Activated T-cell treated with anti-CD3 and anti-CD28 coated beads, Interleukin-2, amount 50 U/mL, for 4 hours (primary cell): ENCODE measurements at regions not wholly inside any gene's neighbourhood (a gene's known extent, or its start where the extent isn't known, plus 50 kb on each side); places are given as distances from the start of the nearest gene placed in this dataset.

Experiments
- ATAC-seq, 2 donors: fragments of 200-7000 bp; cut with Tn5 transposase; one replicate each; pipeline ENCODE4 v1.10.0; 2021
- DNase-seq: peaks from one replicate; pipeline ENCODE4 v3.0.0-alpha.2; 2020
- H3K27me3 Mint-ChIP-seq: one replicate; pipeline ENCODE4 v1.8.0; 2021; ENCODE audit warnings: low read depth, mixed read lengths
- H3K36me3 Mint-ChIP-seq: one replicate; pipeline ENCODE4 v1.8.0; 2022; ENCODE audit warnings: mixed read lengths; ENCODE audit not compliant: insufficient read depth
- H3K4me1 Mint-ChIP-seq: one replicate; pipeline ENCODE4 v1.8.0; 2021; ENCODE audit warnings: low read depth, mixed read lengths
- H3K4me3 Mint-ChIP-seq: one replicate; pipeline ENCODE4 v1.8.0; 2021; ENCODE audit warnings: mild to moderate bottlenecking, moderate library complexity, mixed read lengths
- H3K9me3 Mint-ChIP-seq: one replicate; pipeline ENCODE4 v1.8.0; 2021; ENCODE audit warnings: mixed read lengths

- Mint-ChIP-seq H3K4me1 (peaks cover 4% of the 10 kb centered on the region), H3K4me3 (no peak overlapping the region), H3K27me3 (peaks cover 25% of the 10 kb centered on the region), H3K9me3 (peaks cover 6% of the 10 kb centered on the region), H3K36me3 (no peaks in the 10 kb centered on the region)
- no peak for DNase-seq
- no peak for ATAC-seq
Observed at GRCh38 chr4:123510221-123510620, 113.6 kb downstream of the SPRY1 start.

- H3K4me3 Mint-ChIP-seq = no peak overlapping the region
- DNase-seq = no peak
- peaks cover 6% of the 10 kb centered on the region for H3K9me3 Mint-ChIP-seq
- ATAC-seq = no peak
- peaks cover 23% of the 10 kb centered on the region for H3K27me3 Mint-ChIP-seq
- H3K4me1 Mint-ChIP-seq = peaks cover 2% of the 10 kb centered on the region
- no peaks in the 10 kb centered on the region for H3K36me3 Mint-ChIP-seq
Observed at GRCh38 chr4:123510659-123511058, 114.1 kb downstream of the SPRY1 start.

- H3K9me3 Mint-ChIP-seq = no peaks in the 10 kb centered on the region
- no peak for DNase-seq
- no peaks in the 10 kb centered on the region for H3K36me3 Mint-ChIP-seq
- no peak for ATAC-seq
- no peaks in the 10 kb centered on the region for H3K4me1 Mint-ChIP-seq
- H3K4me3 Mint-ChIP-seq = no peak overlapping the region
- no peaks in the 10 kb centered on the region for H3K27me3 Mint-ChIP-seq
Observed at GRCh38 chr4:123516576-123516975, 120.0 kb downstream of the SPRY1 start.

DNA sequence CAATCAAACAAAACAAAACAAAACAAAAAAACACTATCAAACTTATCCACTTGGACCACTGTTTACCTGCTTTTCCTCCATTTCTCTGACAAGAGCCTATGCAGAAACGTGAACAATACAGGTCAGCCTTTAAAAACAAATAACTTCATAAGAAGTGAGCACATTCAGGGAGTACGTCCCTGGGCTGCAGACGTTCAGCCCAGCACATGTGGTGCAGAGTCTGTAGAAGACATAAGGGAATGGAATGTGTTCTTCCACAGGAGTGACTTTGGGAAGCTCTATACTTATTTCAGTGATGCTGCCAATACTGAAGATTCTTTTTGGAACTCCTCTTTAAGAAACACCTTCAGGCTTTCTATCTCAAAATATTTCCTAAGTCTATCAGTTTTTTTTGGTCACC lies 120.6 kb downstream of the SPRY1 start:
- no peak overlapping the region for H3K4me3 Mint-ChIP-seq
- DNase-seq = no peak
- no peaks in the 10 kb centered on the region for H3K36me3 Mint-ChIP-seq
- no peak for ATAC-seq
- H3K9me3 Mint-ChIP-seq = no peaks in the 10 kb centered on the region
- H3K4me1 Mint-ChIP-seq = no peaks in the 10 kb centered on the region
- H3K27me3 Mint-ChIP-seq = no peaks in the 10 kb centered on the region

GRCh38 chr4:123517971-123518370 lies 121.4 kb downstream of the SPRY1 start:
- no peaks in the 10 kb centered on the region for H3K4me1 Mint-ChIP-seq
- H3K36me3 Mint-ChIP-seq = no peaks in the 10 kb centered on the region
- DNase-seq (no peak), ATAC-seq (no peak)
- H3K4me3 Mint-ChIP-seq = no peak overlapping the region
- H3K9me3 Mint-ChIP-seq = no peaks in the 10 kb centered on the region
- no peaks in the 10 kb centered on the region for H3K27me3 Mint-ChIP-seq

- Mint-ChIP-seq H3K4me1 (no peaks in the 10 kb centered on the region), H3K36me3 (no peaks in the 10 kb centered on the region), H3K27me3 (no peaks in the 10 kb centered on the region), H3K4me3 (no peak overlapping the region), H3K9me3 (no peaks in the 10 kb centered on the region)
- ATAC-seq = no peak
- DNase-seq = no peak
Observed at GRCh38 chr4:123520325-123520724, 123.7 kb downstream of the SPRY1 start.

DNA sequence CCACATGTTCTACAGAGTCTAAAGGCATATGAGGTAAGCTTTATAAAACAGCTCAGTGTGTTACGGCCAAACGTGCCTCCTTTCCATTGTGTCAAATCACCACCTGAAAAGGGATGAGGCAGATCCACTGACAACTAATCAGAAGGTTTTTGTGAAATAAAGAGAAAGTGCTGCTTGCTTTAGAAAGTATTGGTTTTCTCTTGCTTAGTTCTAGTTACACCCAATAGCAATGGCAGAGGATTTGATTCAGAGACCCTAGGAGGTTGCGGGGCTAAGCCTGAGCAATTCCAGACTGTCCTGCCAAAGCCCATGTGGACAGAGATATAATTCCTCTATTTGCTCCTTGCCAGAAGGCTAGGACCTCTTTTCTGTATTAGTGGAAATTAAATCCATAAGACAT lies 125.5 kb downstream of the SPRY1 start:
- DNase-seq (no peak), ATAC-seq (no peak)
- Mint-ChIP-seq H3K4me1 (peaks cover 3% of the 10 kb centered on the region), H3K9me3 (no peaks in the 10 kb centered on the region), H3K27me3 (peaks cover 1% of the 10 kb centered on the region), H3K4me3 (no peak overlapping the region), H3K36me3 (no peaks in the 10 kb centered on the region)

DNA sequence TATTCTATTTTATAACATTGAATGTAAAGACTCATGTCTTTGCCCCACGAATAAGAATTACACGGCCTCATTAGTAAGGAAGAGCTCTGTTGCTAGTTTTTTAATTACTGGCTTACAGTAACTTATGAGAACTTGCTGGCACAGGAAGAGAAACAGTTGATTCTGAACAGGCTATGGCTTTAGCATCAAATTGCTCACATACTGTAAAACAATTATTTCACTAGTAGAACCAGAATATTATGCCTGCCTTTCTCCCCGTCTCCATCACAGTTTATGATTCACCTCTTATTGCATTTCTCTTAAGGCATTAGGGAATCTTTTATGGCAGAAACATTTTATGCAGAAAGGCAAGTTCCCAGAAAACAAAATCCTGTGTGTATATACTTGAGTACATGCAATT lies 126.1 kb downstream of the SPRY1 start:
- Mint-ChIP-seq H3K4me1 (peaks cover 3% of the 10 kb centered on the region), H3K4me3 (no peak overlapping the region), H3K9me3 (no peaks in the 10 kb centered on the region), H3K27me3 (peaks cover 2% of the 10 kb centered on the region), H3K36me3 (no peaks in the 10 kb centered on the region)
- DNase-seq = no peak
- no peak for ATAC-seq

DNA sequence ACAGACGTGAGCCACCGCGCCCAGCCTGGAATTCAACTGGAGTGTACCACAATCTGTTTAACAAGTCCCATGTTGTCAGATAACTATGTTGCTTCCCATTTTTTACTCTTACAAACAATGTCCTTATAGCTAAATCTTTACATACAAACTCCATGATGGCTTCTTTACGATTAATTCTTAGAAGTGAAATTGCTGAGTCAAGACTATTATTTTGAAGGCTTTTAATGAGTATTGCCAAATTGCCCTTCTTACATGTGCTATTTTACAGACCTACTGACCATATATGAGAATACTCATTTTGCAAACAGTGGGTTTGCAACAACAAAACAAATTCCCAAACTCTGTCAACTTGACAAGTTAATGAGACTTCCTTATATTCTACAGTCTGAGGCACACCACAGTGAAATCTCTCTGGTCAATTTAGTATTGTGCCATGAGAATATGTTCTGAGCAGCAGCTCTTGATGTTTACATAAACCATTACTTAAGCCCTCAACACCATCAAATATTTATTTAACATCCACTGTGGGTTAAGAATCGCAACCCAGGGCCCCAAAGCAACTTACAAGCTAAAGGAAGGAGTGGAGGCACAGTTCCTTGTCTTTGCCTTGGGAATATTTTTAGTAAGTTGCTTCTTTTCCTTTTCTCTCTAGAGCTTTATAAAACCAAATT lies 128.5 kb downstream of the SPRY1 start:
- H3K36me3 Mint-ChIP-seq = no peaks in the 10 kb centered on the region
- H3K4me3 Mint-ChIP-seq = no peak overlapping the region
- no peaks in the 10 kb centered on the region for H3K9me3 Mint-ChIP-seq
- no peak for ATAC-seq
- DNase-seq = no peak
- peaks cover 2% of the 10 kb centered on the region for H3K27me3 Mint-ChIP-seq
- H3K4me1 Mint-ChIP-seq = peaks cover 3% of the 10 kb centered on the region

GRCh38 chr4:123526511-123526910 lies 129.9 kb downstream of the SPRY1 start:
- DNase-seq = no peak
- peaks cover 2% of the 10 kb centered on the region for H3K27me3 Mint-ChIP-seq
- ATAC-seq = peak in 1 of 2 donors; percentile 43
- no peaks in the 10 kb centered on the region for H3K9me3 Mint-ChIP-seq
- H3K36me3 Mint-ChIP-seq = no peaks in the 10 kb centered on the region
- H3K4me1 Mint-ChIP-seq = peaks cover 3% of the 10 kb centered on the region
- no peak overlapping the region for H3K4me3 Mint-ChIP-seq

DNA sequence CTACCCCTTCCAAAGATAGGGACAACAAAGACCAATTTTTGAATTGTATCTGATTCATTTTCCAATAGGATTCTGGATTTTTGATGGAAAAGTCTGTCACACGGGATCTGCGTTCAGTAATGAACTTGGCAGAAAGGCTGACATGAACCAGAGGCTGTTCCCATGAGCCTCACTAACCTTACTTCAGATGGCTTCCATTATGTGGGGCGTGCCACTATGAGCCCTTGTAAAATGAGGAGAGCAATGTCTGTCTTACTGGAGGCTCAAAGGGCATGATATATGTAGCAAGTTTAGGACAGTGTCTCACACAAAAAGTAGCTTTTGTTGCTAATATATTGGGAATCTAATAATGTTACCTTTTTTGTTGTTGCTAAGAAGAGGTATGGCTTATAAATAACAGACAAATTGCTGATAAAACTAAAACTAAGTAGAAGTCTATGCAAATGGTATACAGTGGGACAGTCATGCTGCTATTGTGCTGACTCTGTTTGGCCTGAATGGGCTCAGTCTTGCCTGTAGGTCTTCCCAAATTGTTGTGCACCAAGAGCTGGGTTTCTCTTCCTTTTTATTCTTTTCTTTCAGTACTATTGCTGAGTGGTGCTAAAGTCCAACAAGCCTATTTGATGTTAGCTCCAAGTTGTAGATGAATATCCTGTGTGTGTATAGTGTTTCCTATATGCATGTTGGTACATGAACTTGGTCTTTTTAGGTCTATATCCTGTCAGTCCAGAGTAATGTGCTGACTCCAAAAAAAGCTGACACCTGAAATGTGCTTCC lies 132.1 kb downstream of the SPRY1 start:
- Mint-ChIP-seq H3K9me3 (no peaks in the 10 kb centered on the region), H3K27me3 (peaks cover 2% of the 10 kb centered on the region), H3K36me3 (no peaks in the 10 kb centered on the region), H3K4me1 (peaks cover 3% of the 10 kb centered on the region), H3K4me3 (no peak overlapping the region)
- no peak for ATAC-seq
- no peak for DNase-seq

DNA sequence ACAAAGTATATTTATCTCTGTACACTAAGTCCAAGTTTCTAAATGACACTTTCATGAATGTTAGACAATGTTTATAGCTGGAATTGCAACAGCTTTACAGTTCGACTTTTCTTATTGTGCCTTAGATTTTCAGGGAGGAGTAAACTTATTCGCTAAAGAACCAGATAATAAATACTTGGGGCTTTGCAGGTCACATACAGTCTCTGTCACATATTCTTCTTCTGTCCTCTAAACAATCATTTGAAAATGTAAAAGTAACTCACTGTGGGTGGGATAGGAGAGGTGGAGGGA lies 132.6 kb downstream of the SPRY1 start:
- Mint-ChIP-seq H3K4me1 (peaks cover 3% of the 10 kb centered on the region), H3K9me3 (no peaks in the 10 kb centered on the region), H3K4me3 (no peak overlapping the region), H3K27me3 (peaks cover 2% of the 10 kb centered on the region), H3K36me3 (no peaks in the 10 kb centered on the region)
- DNase-seq = no peak
- ATAC-seq = no peak

GRCh38 chr4:123530357-123530756 lies 133.8 kb downstream of the SPRY1 start:
- Mint-ChIP-seq H3K36me3 (no peaks in the 10 kb centered on the region), H3K4me3 (no peak overlapping the region), H3K9me3 (no peaks in the 10 kb centered on the region), H3K27me3 (peaks cover 2% of the 10 kb centered on the region), H3K4me1 (peaks cover 7% of the 10 kb centered on the region)
- ATAC-seq (no peak), DNase-seq (no peak)

DNA sequence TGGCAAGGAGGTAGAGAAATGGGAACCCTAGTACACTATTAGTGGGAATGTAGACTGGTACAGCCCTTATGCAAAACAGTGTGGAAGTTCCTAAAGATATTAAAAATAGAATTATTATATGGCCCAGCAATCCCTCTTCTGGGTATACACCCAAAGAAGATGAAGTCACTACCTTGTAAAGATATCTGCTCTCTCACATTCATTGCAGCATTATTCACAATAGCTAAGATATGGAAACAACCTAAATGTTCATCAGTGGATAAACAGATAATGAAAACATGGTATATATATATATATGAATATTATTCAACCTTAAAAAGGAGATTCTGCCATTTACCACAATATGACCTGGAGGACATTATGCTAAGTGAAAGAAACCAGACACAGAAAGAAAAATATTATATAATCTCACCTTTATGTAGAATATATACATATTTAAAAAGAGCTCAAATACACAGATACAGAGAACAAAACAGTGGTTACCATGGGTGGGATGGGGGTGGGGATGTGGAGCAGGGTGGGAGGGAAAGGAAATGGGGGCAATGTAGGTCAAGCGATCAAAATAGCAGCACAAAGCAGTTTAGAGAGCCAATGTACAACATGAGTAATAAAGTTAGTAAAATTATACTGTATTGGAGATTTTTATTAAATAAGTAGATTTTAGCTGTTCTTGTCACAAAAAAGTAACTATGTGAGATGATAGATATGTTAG lies 138.6 kb downstream of the SPRY1 start:
- no peak for ATAC-seq
- Mint-ChIP-seq H3K4me3 (no peak overlapping the region), H3K9me3 (no peaks in the 10 kb centered on the region), H3K4me1 (peaks cover 10% of the 10 kb centered on the region), H3K36me3 (no peaks in the 10 kb centered on the region), H3K27me3 (no peaks in the 10 kb centered on the region)
- DNase-seq = no peak

- H3K4me1 Mint-ChIP-seq = peaks cover 10% of the 10 kb centered on the region
- H3K27me3 Mint-ChIP-seq = no peaks in the 10 kb centered on the region
- no peaks in the 10 kb centered on the region for H3K9me3 Mint-ChIP-seq
Observed at GRCh38 chr4:123536225-123536624, 139.6 kb downstream of the SPRY1 start.

More at GRCh38 chr4:123536225-123536624, 139.6 kb downstream of the SPRY1 start:
- no peak for ATAC-seq
- no peak overlapping the region for H3K4me3 Mint-ChIP-seq
- no peaks in the 10 kb centered on the region for H3K36me3 Mint-ChIP-seq
- no peak for DNase-seq
